GM23248 (cell line): ENCODE measurements at regions not wholly inside any gene's neighbourhood (a gene's known extent, or its start where the extent isn't known, plus 50 kb on each side); places are given as distances from the start of the nearest gene placed in this dataset.

Experiments
- EZH2 ChIP-seq: fragments of 200-600 bp; sonication (generic); IDR thresholded peaks from 2 replicates; pipeline ENCODE4 v1.6.1; 2018; ENCODE audit warnings: antibody characterized with exemption, mild to moderate bottlenecking; ENCODE audit not compliant: insufficient read depth, poor library complexity, severe bottlenecking
- EZH2phosphoT487 ChIP-seq: fragments of 200-600 bp; sonication (generic); IDR thresholded peaks from 2 replicates; pipeline ENCODE4 v1.6.1; 2018; ENCODE audit warnings: antibody characterized with exemption, moderate library complexity, mild to moderate bottlenecking, low read depth; ENCODE audit not compliant: insufficient read depth

DNA sequence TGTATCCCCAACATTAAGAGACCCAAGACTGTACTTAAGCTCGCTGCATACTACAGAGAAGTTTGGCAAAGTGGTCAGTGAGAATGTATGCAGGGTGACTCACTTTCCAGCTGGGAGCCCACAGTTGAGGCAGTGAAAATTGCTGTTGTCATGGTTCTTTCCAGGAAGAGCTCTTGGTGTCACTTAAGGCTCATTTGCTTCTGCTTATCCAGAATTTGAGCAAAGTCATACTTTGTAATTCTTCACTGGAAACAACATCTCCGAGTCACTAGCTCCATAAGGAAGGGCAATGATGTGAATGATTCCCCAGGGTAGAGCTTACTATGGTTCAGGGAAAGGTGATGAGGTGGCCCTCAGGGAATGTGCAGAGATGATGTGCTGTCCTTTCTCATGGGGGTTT is 65.4 kb upstream of the FBXL4 start:
- TF ChIP-seq EZH2 (no peak), EZH2phosphoT487 (no peak)
